HFFc6 (cell line): ENCODE measurements at regions not wholly inside any gene's neighbourhood (a gene's known extent, or its start where the extent isn't known, plus 50 kb on each side); places are given as distances from the start of the nearest gene placed in this dataset.
"Not testable (repeated sequence)": the region's sequence is repeated elsewhere in the genome, so short reads cannot be mapped to it uniquely, and the experiment has no call there.

ENCODE experiments used
- DNase-seq: peaks from one replicate; pipeline ENCODE4 v3.0.0-alpha.2; 2018
- H3K27ac Mint-ChIP-seq: 2 replicates; pipeline ENCODE4 v1.8.0; 2020; ENCODE audit warnings: mild to moderate bottlenecking, mixed read lengths
- H3K27me3 Mint-ChIP-seq: 2 replicates; pipeline ENCODE4 v1.8.0; 2021; ENCODE audit warnings: mild to moderate bottlenecking, moderate library complexity, mixed read lengths; ENCODE audit not compliant: insufficient read depth
- H3K36me3 Mint-ChIP-seq: 2 replicates; pipeline ENCODE4 v1.8.0; 2021; ENCODE audit warnings: low read depth, mixed read lengths
- H3K4me1 Mint-ChIP-seq: 2 replicates; pipeline ENCODE4 v1.8.0; 2020; ENCODE audit warnings: low read depth, mixed read lengths
- H3K4me3 Mint-ChIP-seq: 2 replicates; pipeline ENCODE4 v1.8.0; 2020; ENCODE audit warnings: mild to moderate bottlenecking, moderate library complexity, mixed read lengths
- H3K9me3 Mint-ChIP-seq: 2 replicates; pipeline ENCODE4 v1.8.0; 2020; ENCODE audit warnings: mild to moderate bottlenecking, mixed read lengths
- CTCF ChIP-seq: fragments of 200-600 bp; sonication (generic); IDR thresholded peaks from 2 replicates; pipeline ENCODE4 v1.5.0; 2021; ENCODE audit warnings: antibody characterized with exemption, mild to moderate bottlenecking

DNA sequence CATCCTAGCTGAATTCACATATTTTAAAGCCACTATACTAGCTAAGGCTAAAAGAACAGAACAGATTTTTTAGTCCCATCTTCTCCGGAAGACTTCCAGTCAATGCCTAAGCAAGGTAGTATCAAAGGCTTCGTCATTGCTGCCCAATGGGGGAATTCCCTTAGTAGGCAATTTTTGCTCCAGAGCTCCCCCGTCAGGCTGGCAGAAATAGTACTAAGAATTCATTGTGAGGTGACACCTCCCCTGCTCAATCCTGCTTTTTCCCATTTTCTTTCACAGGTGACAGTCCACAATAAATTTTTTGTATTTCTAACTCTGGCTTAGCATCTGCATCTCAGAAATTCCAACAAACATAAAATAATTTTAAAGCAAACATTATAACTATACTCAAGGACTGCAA, 52.8 kb upstream of the SRSF6 start:
- H3K27ac Mint-ChIP-seq, result no peak overlapping the region
- no peak for DNase-seq
- H3K4me3 Mint-ChIP-seq, result no peak overlapping the region
- H3K4me1 Mint-ChIP-seq, result no peaks in the 10 kb centered on the region; the same call in 1 of the 2 replicates
- peaks cover 3% of the 10 kb centered on the region for H3K27me3 Mint-ChIP-seq
- peak; percentile 67 for TF ChIP-seq CTCF
- peaks cover 5% of the 10 kb centered on the region; the same call in 1 of the 2 replicates for H3K36me3 Mint-ChIP-seq
- H3K9me3 Mint-ChIP-seq, result peaks cover 7% of the 10 kb centered on the region; the same call in 1 of the 2 replicates

DNA sequence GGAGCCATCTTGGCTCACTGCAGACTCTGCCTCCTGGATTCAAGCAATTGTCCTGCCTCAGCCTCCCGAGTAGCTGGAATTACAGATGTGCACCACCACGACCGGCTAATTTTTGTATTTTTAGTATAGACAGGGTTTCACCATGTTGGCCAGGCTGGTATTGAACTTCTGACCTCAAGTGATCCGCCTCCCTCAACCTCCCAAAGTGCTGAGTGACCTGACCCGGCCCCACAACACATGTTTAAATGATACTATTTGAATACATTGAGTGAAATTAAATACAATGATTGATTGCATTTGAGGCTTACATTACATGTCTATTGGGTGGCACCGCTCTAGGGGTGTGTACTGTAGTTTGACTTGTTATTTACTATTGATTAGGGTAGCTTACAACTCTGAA, 56.8 kb upstream of the SRSF6 start:
- H3K27ac Mint-ChIP-seq, DNase-seq, H3K4me1 Mint-ChIP-seq, H3K27me3 Mint-ChIP-seq, H3K4me3 Mint-ChIP-seq, H3K9me3 Mint-ChIP-seq, H3K36me3 Mint-ChIP-seq: not testable (repeated sequence)

DNA sequence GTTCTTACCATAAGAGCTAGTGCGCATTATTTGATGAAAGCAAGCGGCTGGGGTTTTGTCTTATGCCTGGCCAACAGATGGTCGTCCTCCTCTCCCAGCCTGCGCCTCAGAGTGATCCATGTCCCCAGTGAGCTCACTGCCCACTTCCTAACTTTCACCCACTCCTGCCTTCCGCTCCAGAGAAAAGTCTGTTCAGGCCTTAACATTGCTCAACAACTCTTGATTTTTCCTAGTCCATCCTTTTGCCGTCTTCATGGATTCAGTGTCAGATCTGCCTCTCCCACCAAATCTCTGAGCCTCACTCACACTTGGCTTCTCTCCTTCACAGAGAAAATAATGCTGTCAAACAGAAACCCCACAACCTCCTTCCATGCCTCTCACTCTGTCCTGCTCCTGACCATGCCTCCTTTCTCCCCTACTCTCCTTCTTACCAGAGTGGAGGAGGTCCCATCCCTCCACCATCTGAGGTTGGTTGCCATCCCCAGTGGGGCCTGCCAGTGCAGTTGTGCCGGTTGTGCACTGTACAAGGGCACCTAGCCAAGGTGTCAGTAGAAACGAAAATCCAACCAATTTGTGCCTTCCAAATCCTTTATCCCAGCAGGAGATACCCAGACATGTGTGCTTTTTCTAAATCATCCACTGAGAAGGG, 58.9 kb upstream of the SRSF6 start:
- no peak for DNase-seq
- Mint-ChIP-seq H3K27ac (no peak overlapping the region), H3K4me1 (no peaks in the 10 kb centered on the region), H3K36me3 (no peaks in the 10 kb centered on the region), H3K27me3 (peaks cover 13% of the 10 kb centered on the region), H3K4me3 (no peak overlapping the region), H3K9me3 (no peaks in the 10 kb centered on the region)
- TF ChIP-seq CTCF, result no peak

GRCh38 chr20:43397147-43397546, 60.5 kb upstream of the SRSF6 start:
- Mint-ChIP-seq H3K9me3 (no peaks in the 10 kb centered on the region), H3K27ac (no peak overlapping the region), H3K36me3 (no peaks in the 10 kb centered on the region), H3K27me3 (peaks cover 13% of the 10 kb centered on the region), H3K4me1 (no peaks in the 10 kb centered on the region), H3K4me3 (no peak overlapping the region)
- TF ChIP-seq CTCF, result no peak
- DNase-seq, result no peak

DNA sequence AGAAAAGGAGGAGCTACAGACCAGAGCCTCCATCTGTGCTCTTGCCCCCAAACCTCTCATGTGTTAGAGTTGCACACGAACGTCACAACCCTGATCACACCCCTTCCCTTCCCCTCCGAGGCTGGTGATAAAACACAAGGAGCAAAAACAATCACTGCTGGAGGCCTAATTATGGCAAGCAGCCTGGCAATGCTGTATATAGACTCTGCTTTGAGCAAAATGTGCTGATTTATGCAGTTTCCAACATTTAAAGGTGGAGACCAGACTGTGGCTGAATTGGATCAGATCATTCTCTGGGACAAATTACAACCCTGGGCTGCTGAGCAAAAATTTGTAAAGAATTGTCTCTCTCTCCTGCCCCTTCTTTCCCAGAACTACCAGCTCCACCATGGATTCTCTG, 64.6 kb upstream of the SRSF6 start:
- TF ChIP-seq CTCF, result no peak
- Mint-ChIP-seq H3K36me3 (no peaks in the 10 kb centered on the region), H3K27ac (no peak overlapping the region), H3K4me3 (no peak overlapping the region), H3K27me3 (peaks cover 7% of the 10 kb centered on the region), H3K4me1 (peaks cover 14% of the 10 kb centered on the region), H3K9me3 (no peaks in the 10 kb centered on the region)
- no peak for DNase-seq

- DNase-seq, result no peak
- H3K4me3 Mint-ChIP-seq, result no peak overlapping the region
- H3K4me1 Mint-ChIP-seq, result peaks cover 19% of the 10 kb centered on the region
- peaks cover 4% of the 10 kb centered on the region for H3K27me3 Mint-ChIP-seq
- no peak for TF ChIP-seq CTCF
- no peaks in the 10 kb centered on the region for H3K9me3 Mint-ChIP-seq
- H3K36me3 Mint-ChIP-seq, result no peaks in the 10 kb centered on the region
- no peak overlapping the region for H3K27ac Mint-ChIP-seq
Observed at GRCh38 chr20:43392561-43392960, 65.1 kb upstream of the SRSF6 start.
